BJ (cell line): ENCODE measurements at regions not wholly inside any gene's neighbourhood (a gene's known extent, or its start where the extent isn't known, plus 50 kb on each side); places are given as distances from the start of the nearest gene placed in this dataset.

Source experiments
- CTCF ChIA-PET: fragments of 350-600 bp; formaldehyde crosslinking; extraction: SDS; loops from one replicate; lab custom pipeline; 2021; ENCODE audit warnings: antibody characterized with exemption, inconsistent platforms; lab: Yijun Ruan, JAX
- POLR2A ChIA-PET: fragments of 300-600 bp; sonication (Branson Sonifier 250); formaldehyde crosslinking; extraction: SDS; loops from one replicate; lab custom pipeline; 2021; ENCODE audit warnings: antibody characterized with exemption; lab: Charles Lee
- DNase-seq: peaks from one replicate; pipeline ENCODE4 v3.0.0-alpha.2; 2011; ENCODE audit warnings: low read depth
- H3K27me3 ChIP-seq: 2 replicates; pipeline ENCODE4 v1.6.0; 2011; ENCODE audit warnings: low read length; ENCODE audit not compliant: control insufficient read depth, insufficient read depth
- H3K36me3 ChIP-seq: 2 replicates; pipeline ENCODE4 v1.5.1; 2011; ENCODE audit warnings: low read length; ENCODE audit not compliant: control insufficient read depth, insufficient read depth
- H3K4me3 ChIP-seq: 2 replicates; pipeline ENCODE4 v1.5.1; 2011; ENCODE audit warnings: low read depth, mild to moderate bottlenecking, control low read depth, low read length
- CTCF ChIP-seq: IDR thresholded peaks from 2 replicates; pipeline ENCODE4 v1.5.1; 2011; ENCODE audit warnings: low read depth, mild to moderate bottlenecking, control low read depth, inconsistent platforms, low read length, moderate library complexity; ENCODE audit not compliant: insufficient read depth

DNA sequence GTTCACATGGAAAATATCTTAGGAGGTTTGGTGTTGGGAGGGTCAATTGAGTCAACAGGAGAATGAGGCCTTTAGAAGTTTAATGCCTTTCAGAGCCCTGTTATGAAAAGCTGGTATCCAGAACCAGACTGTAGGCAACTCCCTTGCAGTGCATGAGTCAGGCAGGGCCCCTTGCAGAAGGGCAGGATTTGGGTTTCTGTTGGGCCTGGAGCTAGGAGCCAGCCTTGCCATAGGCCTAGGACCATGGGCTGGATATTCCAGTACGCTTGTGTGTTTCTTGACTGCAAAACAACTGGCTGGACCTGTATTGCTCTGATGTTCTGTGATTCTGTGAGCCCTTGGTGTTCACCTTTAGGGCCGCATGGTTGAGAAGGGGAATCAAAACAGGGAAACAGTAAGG is 121.8 kb upstream of the ADRA1D start:
- Histone ChIP-seq H3K4me3 (no peak overlapping the region), H3K27me3 (no peaks in the 10 kb centered on the region), H3K36me3 (no peaks in the 10 kb centered on the region)
- TF ChIP-seq CTCF: no peak
- ChIA-PET POLR2A (no interaction called here), CTCF (no interaction called here)
- DNase-seq: no peak

- no peak for TF ChIP-seq CTCF
- ChIA-PET CTCF (no interaction called here), POLR2A (no interaction called here)
- no peak for DNase-seq
- Histone ChIP-seq H3K4me3 (no peak overlapping the region), H3K27me3 (no peaks in the 10 kb centered on the region), H3K36me3 (no peaks in the 10 kb centered on the region)
Observed at GRCh38 chr20:4369798-4370124, 120.7 kb upstream of the ADRA1D start.

GRCh38 chr20:4369119-4369797 is 120.2 kb upstream of the ADRA1D start:
- no peak for TF ChIP-seq CTCF
- no peak for DNase-seq
- Histone ChIP-seq H3K36me3 (no peaks in the 10 kb centered on the region), H3K27me3 (no peaks in the 10 kb centered on the region), H3K4me3 (no peak overlapping the region)
- ChIA-PET POLR2A (no interaction called here), CTCF (no interaction called here)

DNA sequence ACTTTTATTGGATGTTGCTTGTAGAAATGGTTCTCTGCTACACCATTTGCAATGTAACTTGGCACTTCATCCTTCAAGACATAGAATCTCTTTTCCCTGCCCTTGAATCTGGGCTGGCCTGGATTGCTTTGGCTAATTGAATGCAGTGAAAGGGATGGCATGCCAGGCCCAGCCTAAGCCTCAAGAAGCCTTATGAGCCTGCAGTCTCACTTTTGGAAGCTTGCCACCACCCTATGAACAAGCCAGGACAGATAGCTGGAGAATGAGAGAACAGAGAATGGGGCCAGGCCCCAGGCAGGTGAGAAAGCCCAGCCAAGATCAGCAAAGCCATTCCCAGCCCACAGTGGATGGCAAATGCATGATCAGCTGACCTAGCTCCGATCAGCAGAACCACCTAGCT is 117.0 kb upstream of the ADRA1D start:
- Histone ChIP-seq H3K36me3 (no peaks in the 10 kb centered on the region), H3K27me3 (no peaks in the 10 kb centered on the region), H3K4me3 (no peak overlapping the region)
- POLR2A ChIA-PET: no interaction called here
- TF ChIP-seq CTCF: no peak
- CTCF ChIA-PET: interaction anchor here (1.2 kb wide), 1 partner anchor 9 kb away, joined by 5 read pairs; no protein-coding TSS in a partner anchor
- no peak for DNase-seq

- TF ChIP-seq CTCF: no peak
- Histone ChIP-seq H3K27me3 (no peaks in the 10 kb centered on the region), H3K36me3 (no peaks in the 10 kb centered on the region), H3K4me3 (no peak overlapping the region)
- ChIA-PET POLR2A (no interaction called here), CTCF (no interaction called here)
- no peak for DNase-seq
Observed at GRCh38 chr20:4358552-4358951, 109.5 kb upstream of the ADRA1D start.
